Neutrophil (primary cell): ENCODE measurements at regions not wholly inside any gene's neighbourhood (a gene's known extent, or its start where the extent isn't known, plus 50 kb on each side); places are given as distances from the start of the nearest gene placed in this dataset.

Experiments used
- H3K27ac ChIP-seq: fragments of 200-600 bp; sonication (generic); 2 replicates; pipeline ENCODE4 v1.5.1; 2016; ENCODE audit warnings: mild to moderate bottlenecking, moderate library complexity
- H3K27me3 ChIP-seq: fragments of 200-600 bp; sonication (generic); 2 replicates; pipeline ENCODE4 v1.6.0; 2016; ENCODE audit warnings: mild to moderate bottlenecking
- H3K36me3 ChIP-seq: fragments of 200-600 bp; sonication (generic); 2 replicates; pipeline ENCODE4 v1.5.1; 2017
- H3K4me1 ChIP-seq, 2 experiments: fragments of 200-600 bp in 1 of 2; sonication (generic) in 1 of 2; 1 replicate in 1 of 2; 2 replicates in 1 of 2; pipeline versions ENCODE4 v1.5.1 to v1.6.1; 2013 to 2016; ENCODE audit warnings: low read depth in 1 of 2, low read length in 1 of 2, mild to moderate bottlenecking in 1 of 2, moderate library complexity in 1 of 2; ENCODE audit not compliant: control insufficient read depth in 1 of 2, insufficient read depth in 1 of 2
- H3K4me3 ChIP-seq, 2 experiments: fragments of 200-600 bp in 1 of 2; sonication (generic) in 1 of 2; 1 replicate in 1 of 2; 2 replicates in 1 of 2; pipeline ENCODE4 v1.5.1; 2013 to 2016; ENCODE audit warnings: low read depth in 1 of 2, low read length in 1 of 2, mild to moderate bottlenecking in 1 of 2, moderate library complexity in 1 of 2
- H3K9me3 ChIP-seq: fragments of 200-600 bp; sonication (generic); 2 replicates; pipeline ENCODE4 v1.5.1; 2016
- CTCF ChIP-seq: fragments of 200-600 bp; sonication (generic); IDR thresholded peaks from 2 replicates; pipeline ENCODE4 v1.5.1; 2016; ENCODE audit warnings: antibody characterized with exemption

GRCh38 chr16:77594057-77594456, 128.3 kb upstream of the NUDT7 start:
- Histone ChIP-seq H3K27ac (no peak overlapping the region), H3K36me3 (no peaks in the 10 kb centered on the region), H3K27me3 (no peaks in the 10 kb centered on the region), H3K9me3 (no peaks in the 10 kb centered on the region), H3K4me1 (no peaks in the 10 kb centered on the region), H3K4me3 (no peak overlapping the region)
- no peak for TF ChIP-seq CTCF

GRCh38 chr16:77594799-77595596, 127.3 kb upstream of the NUDT7 start:
- no peaks in the 10 kb centered on the region for H3K27me3 ChIP-seq
- no peaks in the 10 kb centered on the region for H3K36me3 ChIP-seq
- H3K27ac ChIP-seq, result no peak overlapping the region
- TF ChIP-seq CTCF, result no peak
- H3K9me3 ChIP-seq, result no peaks in the 10 kb centered on the region
- H3K4me3 ChIP-seq, result no peak overlapping the region
- no peaks in the 10 kb centered on the region for H3K4me1 ChIP-seq

- no peaks in the 10 kb centered on the region for H3K36me3 ChIP-seq
- H3K9me3 ChIP-seq, result no peaks in the 10 kb centered on the region
- H3K4me1 ChIP-seq, result no peaks in the 10 kb centered on the region
- TF ChIP-seq CTCF, result no peak
- no peaks in the 10 kb centered on the region for H3K27me3 ChIP-seq
- no peak overlapping the region for H3K4me3 ChIP-seq
- no peak overlapping the region for H3K27ac ChIP-seq
These were observed 126.1 kb upstream of the NUDT7 start for GRCh38 chr16:77596261-77596660.

GRCh38 chr16:77599793-77600415, 122.4 kb upstream of the NUDT7 start:
- Histone ChIP-seq H3K4me1 (no peaks in the 10 kb centered on the region), H3K27ac (no peak overlapping the region), H3K36me3 (no peaks in the 10 kb centered on the region), H3K27me3 (no peaks in the 10 kb centered on the region), H3K4me3 (no peak overlapping the region), H3K9me3 (no peaks in the 10 kb centered on the region)
- no peak for TF ChIP-seq CTCF

- H3K4me3 ChIP-seq, result no peak overlapping the region
- no peaks in the 10 kb centered on the region for H3K27me3 ChIP-seq
- H3K36me3 ChIP-seq, result no peaks in the 10 kb centered on the region
- TF ChIP-seq CTCF, result no peak
- no peak overlapping the region for H3K27ac ChIP-seq
- no peaks in the 10 kb centered on the region for H3K4me1 ChIP-seq
- H3K9me3 ChIP-seq, result no peaks in the 10 kb centered on the region
These were observed 121.8 kb upstream of the NUDT7 start for GRCh38 chr16:77600555-77600954.
